ENCODE measurements at regions not wholly inside any gene's neighbourhood (a gene's known extent, or its start where the extent isn't known, plus 50 kb on each side); places are given as distances from the start of the nearest gene placed in this dataset.

- TF ChIP-seq POLR2A (IDR thresholded peaks at IDR 0.05; ENCODE audit: low read length) (no peak), REST (IDR thresholded peaks at IDR 0.05) (no peak)
- TF ChIP-seq, protein P1, sequence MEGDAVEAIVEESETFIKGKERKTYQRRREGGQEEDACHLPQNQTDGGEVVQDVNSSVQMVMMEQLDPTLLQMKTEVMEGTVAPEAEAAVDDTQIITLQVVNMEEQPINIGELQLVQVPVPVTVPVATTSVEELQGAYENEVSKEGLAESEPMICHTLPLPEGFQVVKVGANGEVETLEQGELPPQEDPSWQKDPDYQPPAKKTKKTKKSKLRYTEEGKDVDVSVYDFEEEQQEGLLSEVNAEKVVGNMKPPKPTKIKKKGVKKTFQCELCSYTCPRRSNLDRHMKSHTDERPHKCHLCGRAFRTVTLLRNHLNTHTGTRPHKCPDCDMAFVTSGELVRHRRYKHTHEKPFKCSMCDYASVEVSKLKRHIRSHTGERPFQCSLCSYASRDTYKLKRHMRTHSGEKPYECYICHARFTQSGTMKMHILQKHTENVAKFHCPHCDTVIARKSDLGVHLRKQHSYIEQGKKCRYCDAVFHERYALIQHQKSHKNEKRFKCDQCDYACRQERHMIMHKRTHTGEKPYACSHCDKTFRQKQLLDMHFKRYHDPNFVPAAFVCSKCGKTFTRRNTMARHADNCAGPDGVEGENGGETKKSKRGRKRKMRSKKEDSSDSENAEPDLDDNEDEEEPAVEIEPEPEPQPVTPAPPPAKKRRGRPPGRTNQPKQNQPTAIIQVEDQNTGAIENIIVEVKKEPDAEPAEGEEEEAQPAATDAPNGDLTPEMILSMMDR (IDR thresholded peaks at IDR 0.05): no peak
Observed at GRCh38 chr14:44154446-44154845, 352.6 kb downstream of the FSCB start.
